Jurkat, Clone E6-1 (cell line): ENCODE measurements at regions not wholly inside any gene's neighbourhood (a gene's known extent, or its start where the extent isn't known, plus 50 kb on each side); places are given as distances from the start of the nearest gene placed in this dataset.
"Not testable (repeated sequence)": the region's sequence is repeated elsewhere in the genome, so short reads cannot be mapped to it uniquely, and the experiment has no call there.

ENCODE experiments used
- DNase-seq: peaks from one replicate; pipeline ENCODE4 v3.0.0-alpha.2; 2011; ENCODE audit warnings: low read depth, low spot score
- H3K4me3 ChIP-seq: 2 replicates; pipeline ENCODE4 v1.5.1; 2011; ENCODE audit warnings: mild to moderate bottlenecking, low read length, control low read depth, moderate library complexity

DNA sequence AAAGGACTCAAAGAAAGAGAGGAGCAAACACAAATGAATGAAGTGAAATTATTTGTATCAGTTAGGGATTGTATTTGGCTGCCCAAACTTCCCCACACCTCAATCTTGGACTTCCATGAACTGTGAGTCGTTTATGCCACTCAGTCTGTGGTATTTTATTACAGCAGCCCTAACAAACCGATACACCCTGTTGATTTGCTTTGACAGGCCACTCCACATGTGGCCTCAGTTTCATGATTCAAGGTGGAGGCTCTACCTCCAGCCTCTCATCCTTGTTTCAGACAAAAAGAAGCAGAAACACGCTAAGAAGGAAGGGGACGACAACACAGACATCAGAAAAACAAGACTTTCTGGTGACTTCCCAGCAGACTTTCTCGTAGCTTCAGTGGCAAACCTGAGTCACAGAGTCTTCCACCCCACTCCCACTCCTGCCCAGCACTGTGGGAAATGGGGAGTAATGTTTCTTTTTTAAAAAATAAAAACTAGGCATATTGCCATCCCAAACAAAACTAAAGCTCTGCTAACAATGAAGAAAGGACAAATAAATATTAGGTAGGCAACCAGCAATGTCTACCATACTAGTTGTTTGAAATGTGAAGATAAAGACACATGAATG is 52.2 kb upstream of the ABCA1 start:
- H3K4me3 ChIP-seq: no peak overlapping the region
- DNase-seq: no peak

DNA sequence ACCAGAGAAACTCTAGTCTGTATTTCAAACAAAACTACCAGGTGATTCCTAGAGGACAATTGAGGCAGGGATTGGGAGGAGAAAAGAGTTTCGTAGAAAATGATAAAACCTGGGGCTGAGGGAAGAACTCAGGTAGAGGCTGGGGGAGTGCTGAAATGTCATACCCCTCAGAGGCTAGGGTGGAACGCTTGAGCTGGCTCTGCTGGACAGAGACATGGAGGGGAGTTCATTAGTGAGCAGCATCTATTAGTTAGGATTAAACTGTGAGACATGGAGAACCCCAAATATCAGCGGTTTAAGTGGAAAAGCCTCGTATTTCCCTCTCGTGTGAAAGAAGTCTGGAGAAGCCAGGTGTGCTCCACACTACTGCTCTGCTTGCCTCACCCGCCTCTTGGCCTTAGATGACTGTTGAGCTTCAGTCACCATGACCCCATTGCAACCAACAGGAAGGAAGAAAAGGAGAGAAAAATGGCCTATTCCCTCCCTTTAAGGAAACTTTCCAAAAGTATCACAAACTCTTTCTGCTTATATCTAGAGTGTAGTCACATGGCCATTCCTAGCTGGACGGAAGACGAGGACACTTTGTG is 53.7 kb upstream of the ABCA1 start:
- no peak overlapping the region for H3K4me3 ChIP-seq
- no peak for DNase-seq

DNA sequence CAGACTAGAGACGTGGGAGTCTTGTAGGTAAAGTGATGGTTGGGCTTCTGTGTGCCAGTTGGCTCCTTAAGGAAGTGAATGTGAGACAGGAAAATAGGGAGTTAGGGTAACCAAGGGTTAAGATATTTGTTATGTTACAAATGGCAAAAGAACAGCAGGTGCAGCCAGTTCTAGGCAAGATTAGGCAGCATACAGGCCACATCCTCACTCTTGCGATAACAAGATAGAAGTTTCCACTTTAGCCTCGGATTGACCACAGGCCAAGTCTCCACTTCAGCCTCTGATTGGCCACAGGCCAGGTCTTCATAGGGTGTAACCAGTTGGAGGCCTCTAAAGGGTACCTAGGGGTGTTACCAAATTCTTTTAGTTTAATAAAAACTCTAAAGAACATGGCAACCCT is 54.6 kb upstream of the ABCA1 start:
- DNase-seq: no peak
- no peak overlapping the region for H3K4me3 ChIP-seq

DNA sequence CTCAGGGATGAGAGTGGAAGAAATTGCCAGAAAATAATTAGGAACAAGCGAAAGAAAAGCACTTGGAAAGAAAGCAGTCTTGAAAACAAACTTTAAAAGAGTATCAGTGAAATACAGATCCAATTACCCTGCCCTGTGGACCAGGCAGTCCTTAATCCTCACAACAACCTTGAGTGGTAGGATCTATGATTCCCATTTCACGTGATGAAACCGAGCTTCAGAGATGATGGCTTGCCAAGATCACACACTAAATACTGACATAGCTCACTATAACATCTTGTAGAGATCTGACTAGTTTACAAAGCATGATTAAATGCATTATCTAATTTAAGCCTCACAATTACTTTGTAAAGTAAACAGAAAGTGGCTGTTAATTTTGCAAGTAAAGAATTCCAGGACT is 55.5 kb upstream of the ABCA1 start:
- DNase-seq: no peak
- no peak overlapping the region for H3K4me3 ChIP-seq

DNA sequence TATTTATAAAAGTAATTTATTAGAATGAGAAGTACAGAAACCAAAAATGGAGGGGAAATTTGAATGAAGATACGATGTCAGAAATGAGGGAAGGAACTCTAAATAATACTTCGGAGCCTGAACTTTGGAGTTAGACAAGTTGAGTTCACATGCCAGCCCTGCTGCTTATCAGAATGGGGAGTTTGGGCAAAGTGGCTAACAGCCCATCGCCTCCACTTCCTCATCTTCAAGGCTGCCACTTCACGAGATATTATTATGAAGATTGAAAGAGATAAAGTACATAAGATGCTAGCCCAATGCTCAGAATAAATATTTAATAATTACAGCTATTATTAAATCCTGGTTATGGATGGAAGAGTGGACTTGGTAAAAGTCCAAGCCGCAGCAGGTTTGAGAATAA is 56.2 kb upstream of the ABCA1 start:
- no peak for DNase-seq
- no peak overlapping the region for H3K4me3 ChIP-seq

DNA sequence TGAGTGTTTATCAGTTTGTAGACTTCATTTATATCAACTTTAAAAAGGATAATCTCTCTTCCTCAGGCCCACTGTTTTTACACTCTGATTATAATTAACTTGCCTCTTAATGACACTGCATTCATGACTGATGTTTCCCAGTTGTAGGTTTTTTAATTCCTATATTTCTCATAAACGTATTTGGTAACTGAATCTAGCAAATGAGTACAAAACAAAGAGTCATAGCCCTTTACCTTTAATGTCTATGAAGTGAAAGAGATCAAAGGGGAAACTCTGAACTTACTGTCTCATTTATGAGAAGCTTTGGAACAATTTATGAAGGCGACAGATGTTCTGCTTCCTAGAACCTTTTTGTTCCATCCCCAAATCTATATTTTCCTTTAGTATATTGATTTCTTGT is 56.6 kb upstream of the ABCA1 start:
- no peak for DNase-seq
- H3K4me3 ChIP-seq: no peak overlapping the region

- H3K4me3 ChIP-seq: no peak overlapping the region
- no peak for DNase-seq
These were observed 57.0 kb upstream of the ABCA1 start for GRCh38 chr9:104984948-104985347.

GRCh38 chr9:104986096-104986495 is 58.1 kb upstream of the ABCA1 start:
- no peak overlapping the region for H3K4me3 ChIP-seq
- DNase-seq: no peak

DNA sequence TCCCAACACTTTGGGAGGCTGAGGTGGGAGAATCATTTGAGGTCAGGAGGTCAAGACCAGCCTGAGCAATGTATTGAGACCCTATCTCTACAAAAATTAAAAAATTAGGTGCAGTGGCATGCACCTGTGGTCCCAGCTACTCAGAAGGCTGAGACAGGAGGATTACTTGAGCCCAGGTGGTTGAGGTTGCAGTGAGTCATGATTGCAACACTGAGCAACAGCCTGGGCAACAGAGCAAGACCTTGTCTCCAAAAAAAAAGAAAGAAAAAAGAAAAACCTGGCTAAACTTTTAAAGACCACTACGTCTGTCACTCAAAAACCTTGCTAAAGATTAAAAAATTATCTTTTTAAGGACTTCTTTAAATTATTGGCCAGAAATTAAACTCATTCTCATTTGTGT is 59.8 kb upstream of the ABCA1 start:
- H3K4me3 ChIP-seq: no peak overlapping the region
- peak; percentile 50 for DNase-seq

- no peak overlapping the region for H3K4me3 ChIP-seq
- DNase-seq: no peak
These were observed 60.6 kb upstream of the ABCA1 start for GRCh38 chr9:104988539-104988938.

- DNase-seq: peak; percentile 95
- H3K4me3 ChIP-seq: peak overlapping the region; percentile 63
These were observed 63.4 kb upstream of the ABCA1 start for GRCh38 chr9:104991144-104991953.

DNA sequence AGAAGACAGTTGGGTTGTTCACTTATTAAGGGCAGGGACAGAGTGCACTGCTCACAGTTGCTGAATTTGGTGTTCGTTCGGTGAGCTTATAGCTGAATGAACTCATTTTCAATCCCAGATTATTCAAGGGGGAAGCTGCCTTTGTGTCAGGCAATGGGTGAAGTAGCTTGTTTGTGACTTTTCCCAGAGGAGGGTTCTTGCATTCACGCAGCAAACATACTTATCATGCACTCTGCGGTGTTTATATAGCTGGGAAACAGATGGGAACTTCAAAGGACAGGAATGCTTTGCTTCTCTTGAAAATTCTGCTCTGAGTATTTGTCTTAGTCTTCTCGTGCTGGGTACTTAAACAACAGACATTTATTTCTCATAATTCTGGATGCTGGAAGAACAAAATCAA is 64.7 kb upstream of the ABCA1 start:
- H3K4me3 ChIP-seq: no peak overlapping the region; the same call in none of the 2 replicates
- DNase-seq: no peak

- peak overlapping the region; percentile 53 for H3K4me3 ChIP-seq
- DNase-seq: peak; percentile 73
These were observed 65.5 kb upstream of the ABCA1 start for GRCh38 chr9:104993291-104993963.

DNA sequence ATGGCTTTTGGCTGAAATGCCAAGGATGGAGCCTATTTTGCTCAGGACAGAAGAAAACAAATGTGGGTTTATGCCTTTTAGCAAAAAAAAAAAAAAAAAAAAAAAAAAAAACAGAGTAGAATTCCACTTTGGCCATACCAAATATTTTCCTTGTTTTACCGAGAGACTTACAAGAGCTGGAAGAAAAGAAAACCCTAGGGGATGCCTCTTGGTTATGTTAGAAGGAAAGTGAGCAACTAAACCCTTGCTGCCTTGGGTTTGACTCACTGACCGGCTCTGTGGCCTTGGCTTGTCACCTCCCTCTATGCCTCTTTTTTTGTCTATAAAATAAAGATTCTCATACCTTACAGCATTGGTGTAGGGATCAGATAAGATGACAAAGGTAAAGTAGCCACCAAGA is 69.6 kb upstream of the ABCA1 start:
- H3K4me3 ChIP-seq: no peak overlapping the region
- DNase-seq: no peak

DNA sequence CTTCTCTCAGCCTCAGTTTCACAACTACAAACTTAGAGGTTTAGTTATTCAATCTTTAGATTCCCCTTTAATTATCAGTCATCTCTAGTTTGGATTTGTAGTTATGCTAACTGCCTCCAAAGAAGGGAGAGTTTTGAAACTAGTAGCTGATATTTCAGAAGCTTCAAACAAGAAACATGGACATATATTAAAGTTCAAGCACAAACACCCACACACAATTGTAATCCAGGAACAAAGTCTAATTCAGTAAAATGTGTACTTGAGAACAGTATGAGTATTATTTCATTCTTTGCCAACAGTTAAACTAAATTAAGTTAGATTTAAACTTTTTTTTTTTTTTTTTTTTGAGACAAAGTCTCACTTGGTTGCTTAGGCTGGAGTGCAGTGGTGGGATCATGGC is 71.2 kb upstream of the ABCA1 start:
- DNase-seq: no peak
- no peak overlapping the region for H3K4me3 ChIP-seq

DNA sequence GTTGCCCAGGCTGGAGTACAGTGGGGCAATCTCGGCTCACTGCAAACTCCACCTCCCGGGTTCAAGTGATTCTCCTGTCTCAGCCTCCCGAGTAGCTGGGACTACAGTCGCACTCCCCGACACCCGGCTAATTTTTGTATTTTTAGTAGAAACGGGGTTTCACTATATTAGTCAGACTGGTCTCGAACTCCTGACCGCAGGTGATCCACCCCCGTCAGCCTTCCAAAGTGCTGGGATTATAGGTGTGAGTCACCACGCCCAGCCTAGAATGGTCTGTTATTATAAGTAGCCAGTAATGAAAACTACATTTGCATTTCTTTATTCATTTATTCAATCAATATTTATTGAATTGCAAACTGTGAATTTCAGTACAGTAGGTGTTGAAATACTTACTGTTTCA is 72.6 kb upstream of the ABCA1 start:
- not testable (repeated sequence) for H3K4me3 ChIP-seq, DNase-seq

DNA sequence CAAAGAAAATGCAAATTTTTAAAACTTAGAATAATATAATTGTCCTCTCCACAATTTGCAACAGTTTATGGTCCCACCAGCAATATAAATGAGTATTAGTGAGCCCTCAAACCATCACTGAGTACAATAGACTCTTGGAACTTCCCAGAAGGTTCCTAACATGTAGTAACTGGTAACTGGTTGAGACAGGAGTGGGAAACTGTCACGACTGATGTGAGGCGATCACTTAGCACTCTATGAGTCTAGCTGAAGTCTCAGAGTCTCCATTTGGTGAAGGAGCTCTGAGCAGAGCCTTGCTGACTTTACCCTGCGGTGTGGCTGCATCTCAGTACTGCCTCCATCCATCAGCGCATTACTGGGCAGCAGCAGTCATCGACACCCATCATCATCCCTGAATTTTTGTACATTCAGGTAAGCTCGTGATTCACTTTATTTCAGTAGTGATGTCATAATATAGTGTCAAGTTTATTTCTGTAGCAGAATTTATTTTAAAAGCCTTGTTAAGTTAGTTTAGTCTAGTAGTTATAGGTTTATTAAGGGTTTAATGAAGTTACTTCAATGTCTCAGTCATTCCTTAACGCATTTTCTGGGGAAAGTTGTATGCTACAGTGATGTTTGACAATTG is 76.6 kb upstream of the ABCA1 start:
- no peak overlapping the region for H3K4me3 ChIP-seq
- DNase-seq: no peak

- no peak overlapping the region for H3K4me3 ChIP-seq
These were observed 77.2 kb upstream of the ABCA1 start for GRCh38 chr9:105005186-105005585.

DNA sequence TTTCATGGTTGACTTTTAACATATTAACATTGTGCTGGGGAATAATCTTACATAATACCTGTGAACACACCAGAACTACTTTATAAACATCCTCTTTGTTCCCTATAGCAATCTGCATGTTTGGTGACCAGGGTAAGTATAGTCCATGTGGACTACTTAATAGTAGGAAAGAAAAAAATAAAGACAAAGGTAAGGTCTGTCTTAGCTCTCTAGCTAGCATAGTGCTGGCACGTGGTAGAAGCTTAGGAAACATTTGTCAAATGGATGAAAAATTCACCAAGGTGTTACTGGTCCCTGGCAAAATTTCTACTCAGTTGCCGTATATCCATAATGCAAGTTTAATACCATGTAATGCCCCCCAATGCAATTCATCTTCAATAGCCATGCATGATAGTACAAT is 78.6 kb upstream of the ABCA1 start:
- H3K4me3 ChIP-seq: no peak overlapping the region
- DNase-seq: no peak

More at GRCh38 chr9:105005186-105005585, 77.2 kb upstream of the ABCA1 start:
- no peak for DNase-seq

DNA sequence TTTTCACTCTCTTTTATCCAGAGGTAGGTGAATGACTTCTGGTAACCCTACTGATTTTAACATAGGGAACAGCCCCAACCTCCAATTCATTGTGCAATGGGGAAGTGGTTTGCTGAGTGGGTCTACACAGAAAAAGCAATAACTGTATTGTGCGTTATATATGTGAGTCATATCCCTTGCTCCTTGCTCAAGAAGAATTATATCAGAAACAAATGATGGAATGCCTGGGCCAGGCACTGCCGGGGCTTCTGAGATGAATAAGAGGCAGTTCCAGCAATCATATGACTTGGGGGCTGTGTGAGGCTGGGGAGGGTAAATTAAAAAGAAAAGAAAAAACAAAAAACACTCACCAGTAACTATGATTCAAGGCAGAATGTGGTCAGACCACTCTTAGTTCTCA is 79.2 kb upstream of the ABCA1 start:
- no peak overlapping the region for H3K4me3 ChIP-seq
- DNase-seq: no peak
